WTC11 (cell line): ENCODE measurements at regions not wholly inside any gene's neighbourhood (a gene's known extent, or its start where the extent isn't known, plus 50 kb on each side); places are given as distances from the start of the nearest gene placed in this dataset.

Source experiments
- ATAC-seq: fragments of 200-7000 bp; cut with Tn5 transposase; 2 replicates; pipeline ENCODE4 v1.10.0; 2021; ENCODE audit warnings: mild to moderate bottlenecking, moderate library complexity
- CTCF ChIA-PET: fragments of 300-600 bp; sonication (Branson Sonifier 250); formaldehyde crosslinking; loops from one replicate; lab custom pipeline; 2021; ENCODE audit warnings: antibody characterized with exemption; lab: Charles Lee
- POLR2A ChIA-PET: fragments of 350-600 bp; sonication (Branson Sonifier 250); formaldehyde crosslinking; loops from one replicate; lab custom pipeline; 2021; ENCODE audit warnings: antibody characterized with exemption; lab: Charles Lee
- DNase-seq: peaks from one replicate; pipeline ENCODE4 v3.0.0; 2021; ENCODE audit warnings: low spot score
- H3K27ac Mint-ChIP-seq: 2 replicates; pipeline ENCODE4 v1.8.0; 2021; ENCODE audit warnings: mixed read lengths
- H3K27me3 Mint-ChIP-seq: 2 replicates; pipeline ENCODE4 v1.8.0; 2021; ENCODE audit warnings: low read depth, mild to moderate bottlenecking, moderate library complexity, mixed read lengths
- H3K36me3 Mint-ChIP-seq: 2 replicates; pipeline ENCODE4 v1.8.0; 2021; ENCODE audit warnings: mixed read lengths
- H3K4me1 Mint-ChIP-seq: 2 replicates; pipeline ENCODE4 v1.8.0; 2022; ENCODE audit warnings: mixed read lengths
- H3K4me3 Mint-ChIP-seq: 2 replicates; pipeline ENCODE4 v1.8.0; 2021; ENCODE audit warnings: mild to moderate bottlenecking, moderate library complexity, mixed read lengths
- H3K9me3 Mint-ChIP-seq: 2 replicates; pipeline ENCODE4 v1.8.0; 2021; ENCODE audit warnings: mixed read lengths
- AR ChIP-seq: fragments of 250-450 bp; sonication (Bioruptor Pico); IDR thresholded peaks from 2 replicates; pipeline ENCODE4 v1.9.0; 2021; ENCODE audit warnings: mild to moderate bottlenecking
- ESRRA ChIP-seq: sonication (generic); formaldehyde crosslinking; IDR thresholded peaks from 2 replicates; pipeline ENCODE4 v1.8.1; 2022; ENCODE audit warnings: mild to moderate bottlenecking, missing genetic modification reagents, borderline replicate concordance
- FOXJ3 ChIP-seq: sonication (generic); formaldehyde crosslinking; IDR thresholded peaks from 2 replicates; pipeline ENCODE4 v1.9.0; 2021; ENCODE audit warnings: missing genetic modification reagents, mild to moderate bottlenecking, borderline replicate concordance
- GABPB1 ChIP-seq: sonication (generic); formaldehyde crosslinking; IDR thresholded peaks from 2 replicates; pipeline ENCODE4 v1.8.1; 2023; ENCODE audit warnings: mild to moderate bottlenecking, missing genetic modification reagents
- JAZF1 ChIP-seq: fragments of 250-450 bp; sonication (Bioruptor Pico); IDR thresholded peaks from 2 replicates; pipeline ENCODE4 v1.9.0; 2021; ENCODE audit warnings: moderate library complexity, mild to moderate bottlenecking, inconsistent platforms
- KAT7 ChIP-seq: sonication (generic); formaldehyde crosslinking; IDR thresholded peaks from 2 replicates; pipeline ENCODE4 v1.8.1; 2023; ENCODE audit warnings: missing genetic modification reagents, mild to moderate bottlenecking, borderline replicate concordance
- RELA ChIP-seq: sonication (generic); formaldehyde crosslinking; IDR thresholded peaks from 2 replicates; pipeline ENCODE4 v1.8.1; 2022; ENCODE audit warnings: missing genetic modification reagents, mild to moderate bottlenecking, borderline replicate concordance
- SOX15 ChIP-seq: fragments of 250-450 bp; sonication (Bioruptor Pico); IDR thresholded peaks from 2 replicates; pipeline ENCODE4 v1.9.0; 2021; ENCODE audit warnings: mild to moderate bottlenecking
- TEAD1 ChIP-seq: sonication (generic); formaldehyde crosslinking; IDR thresholded peaks from 2 replicates; pipeline ENCODE4 v1.8.0; 2022; ENCODE audit warnings: mild to moderate bottlenecking, missing genetic modification reagents
- TEAD4 ChIP-seq: sonication (generic); formaldehyde crosslinking; IDR thresholded peaks from 2 replicates; pipeline ENCODE4 v1.8.0; 2022; ENCODE audit warnings: mild to moderate bottlenecking, missing genetic modification reagents
- ZBTB21 ChIP-seq: sonication (generic); formaldehyde crosslinking; IDR thresholded peaks from 2 replicates; pipeline ENCODE4 v1.8.1; 2023; ENCODE audit warnings: mild to moderate bottlenecking, missing genetic modification reagents, borderline replicate concordance
- ZNF138 ChIP-seq: sonication (generic); formaldehyde crosslinking; conservative IDR thresholded peaks from 2 replicates; pipeline ENCODE4 v1.8.1; 2022; ENCODE audit warnings: mild to moderate bottlenecking, moderate library complexity, missing genetic modification reagents
- ZNF232 ChIP-seq: sonication (generic); formaldehyde crosslinking; IDR thresholded peaks from 2 replicates; pipeline ENCODE4 v1.8.0; 2022; ENCODE audit warnings: mild to moderate bottlenecking, missing genetic modification reagents
- ZNF671 ChIP-seq: fragments of 250-450 bp; sonication (Bioruptor Pico); IDR thresholded peaks from 2 replicates; pipeline ENCODE4 v1.8.0; 2021; ENCODE audit warnings: mild to moderate bottlenecking
- TF ChIP-seq, protein P1 (sequence below): sonication (generic); formaldehyde crosslinking; IDR thresholded peaks from 2 replicates; pipeline ENCODE4 v1.8.0; 2022; ENCODE audit warnings: missing genetic modification reagents
- TF ChIP-seq, protein P2 (sequence below): sonication (generic); formaldehyde crosslinking; IDR thresholded peaks from 2 replicates; pipeline ENCODE4 v1.8.1; 2022; ENCODE audit warnings: low read depth, mild to moderate bottlenecking, moderate library complexity, missing genetic modification reagents, borderline replicate concordance
- TF ChIP-seq, protein P3 (sequence below): fragments of 250-450 bp; sonication (Bioruptor Pico); conservative IDR thresholded peaks from 2 replicates; pipeline ENCODE4 v1.9.0; 2021; ENCODE audit warnings: mild to moderate bottlenecking

DNA sequence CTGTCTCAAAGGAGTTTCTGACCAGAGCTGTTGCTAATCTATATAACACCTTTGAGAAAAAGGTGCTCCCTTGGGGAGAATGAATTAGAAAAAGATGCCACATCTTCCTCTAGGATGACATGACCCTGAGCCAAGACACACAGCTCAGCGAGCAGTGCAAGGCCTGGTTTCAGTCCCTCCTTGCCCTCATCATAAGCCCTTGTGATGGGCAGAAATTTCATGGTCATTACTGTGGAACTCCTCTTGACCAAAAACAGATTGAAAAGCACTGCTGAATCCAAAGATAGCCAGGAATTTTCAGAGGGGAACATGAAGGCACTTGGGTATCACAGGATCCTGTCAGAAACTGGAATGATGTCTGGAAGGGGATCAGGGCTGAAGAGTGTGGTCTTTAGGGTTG is 74.1 kb upstream of the IRX6 start (continued):
- TF ChIP-seq, protein P1, sequence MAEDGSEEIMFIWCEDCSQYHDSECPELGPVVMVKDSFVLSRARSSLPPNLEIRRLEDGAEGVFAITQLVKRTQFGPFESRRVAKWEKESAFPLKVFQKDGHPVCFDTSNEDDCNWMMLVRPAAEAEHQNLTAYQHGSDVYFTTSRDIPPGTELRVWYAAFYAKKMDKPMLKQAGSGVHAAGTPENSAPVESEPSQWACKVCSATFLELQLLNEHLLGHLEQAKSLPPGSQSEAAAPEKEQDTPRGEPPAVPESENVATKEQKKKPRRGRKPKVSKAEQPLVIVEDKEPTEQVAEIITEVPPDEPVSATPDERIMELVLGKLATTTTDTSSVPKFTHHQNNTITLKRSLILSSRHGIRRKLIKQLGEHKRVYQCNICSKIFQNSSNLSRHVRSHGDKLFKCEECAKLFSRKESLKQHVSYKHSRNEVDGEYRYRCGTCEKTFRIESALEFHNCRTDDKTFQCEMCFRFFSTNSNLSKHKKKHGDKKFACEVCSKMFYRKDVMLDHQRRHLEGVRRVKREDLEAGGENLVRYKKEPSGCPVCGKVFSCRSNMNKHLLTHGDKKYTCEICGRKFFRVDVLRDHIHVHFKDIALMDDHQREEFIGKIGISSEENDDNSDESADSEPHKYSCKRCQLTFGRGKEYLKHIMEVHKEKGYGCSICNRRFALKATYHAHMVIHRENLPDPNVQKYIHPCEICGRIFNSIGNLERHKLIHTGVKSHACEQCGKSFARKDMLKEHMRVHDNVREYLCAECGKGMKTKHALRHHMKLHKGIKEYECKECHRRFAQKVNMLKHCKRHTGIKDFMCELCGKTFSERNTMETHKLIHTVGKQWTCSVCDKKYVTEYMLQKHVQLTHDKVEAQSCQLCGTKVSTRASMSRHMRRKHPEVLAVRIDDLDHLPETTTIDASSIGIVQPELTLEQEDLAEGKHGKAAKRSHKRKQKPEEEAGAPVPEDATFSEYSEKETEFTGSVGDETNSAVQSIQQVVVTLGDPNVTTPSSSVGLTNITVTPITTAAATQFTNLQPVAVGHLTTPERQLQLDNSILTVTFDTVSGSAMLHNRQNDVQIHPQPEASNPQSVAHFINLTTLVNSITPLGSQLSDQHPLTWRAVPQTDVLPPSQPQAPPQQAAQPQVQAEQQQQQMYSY: no peak
- no peak for TF ChIP-seq SOX15 (CRISPR knock-in tag)
- TF ChIP-seq ZBTB21 (CRISPR knock-in tag): no peak

- ATAC-seq: no peak
- H3K9me3 Mint-ChIP-seq: peaks cover 19% of the 10 kb centered on the region
- peaks cover 14% of the 10 kb centered on the region for H3K4me1 Mint-ChIP-seq
- H3K27ac Mint-ChIP-seq: no peak overlapping the region
- no peak for DNase-seq
- no peaks in the 10 kb centered on the region; the same call in 1 of the 2 replicates for H3K27me3 Mint-ChIP-seq
- ChIA-PET POLR2A (no interaction called here), CTCF (interaction anchor here (0.6 kb wide), 1 partner anchor 1111 kb away, joined by 4 read pairs; no protein-coding TSS in a partner anchor)
- H3K36me3 Mint-ChIP-seq: peaks cover 5% of the 10 kb centered on the region
- TF ChIP-seq ZNF671 (CRISPR knock-in tag) (no peak), RELA (CRISPR knock-in tag) (no peak), FOXJ3 (CRISPR knock-in tag) (no peak), ZNF138 (CRISPR knock-in tag) (no peak), KAT7 (CRISPR knock-in tag) (no peak), TEAD4 (CRISPR knock-in tag) (no peak), JAZF1 (CRISPR knock-in tag) (no peak), ZNF232 (CRISPR knock-in tag) (no peak), AR (no peak), GABPB1 (CRISPR knock-in tag) (no peak), TEAD1 (CRISPR knock-in tag) (no peak), ESRRA (CRISPR knock-in tag) (no peak)
- TF ChIP-seq, protein P2, sequence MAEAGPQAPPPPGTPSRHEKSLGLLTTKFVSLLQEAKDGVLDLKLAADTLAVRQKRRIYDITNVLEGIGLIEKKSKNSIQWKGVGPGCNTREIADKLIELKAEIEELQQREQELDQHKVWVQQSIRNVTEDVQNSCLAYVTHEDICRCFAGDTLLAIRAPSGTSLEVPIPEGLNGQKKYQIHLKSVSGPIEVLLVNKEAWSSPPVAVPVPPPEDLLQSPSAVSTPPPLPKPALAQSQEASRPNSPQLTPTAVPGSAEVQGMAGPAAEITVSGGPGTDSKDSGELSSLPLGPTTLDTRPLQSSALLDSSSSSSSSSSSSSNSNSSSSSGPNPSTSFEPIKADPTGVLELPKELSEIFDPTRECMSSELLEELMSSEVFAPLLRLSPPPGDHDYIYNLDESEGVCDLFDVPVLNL (CRISPR knock-in tag): no peak
- TF ChIP-seq, protein P3, sequence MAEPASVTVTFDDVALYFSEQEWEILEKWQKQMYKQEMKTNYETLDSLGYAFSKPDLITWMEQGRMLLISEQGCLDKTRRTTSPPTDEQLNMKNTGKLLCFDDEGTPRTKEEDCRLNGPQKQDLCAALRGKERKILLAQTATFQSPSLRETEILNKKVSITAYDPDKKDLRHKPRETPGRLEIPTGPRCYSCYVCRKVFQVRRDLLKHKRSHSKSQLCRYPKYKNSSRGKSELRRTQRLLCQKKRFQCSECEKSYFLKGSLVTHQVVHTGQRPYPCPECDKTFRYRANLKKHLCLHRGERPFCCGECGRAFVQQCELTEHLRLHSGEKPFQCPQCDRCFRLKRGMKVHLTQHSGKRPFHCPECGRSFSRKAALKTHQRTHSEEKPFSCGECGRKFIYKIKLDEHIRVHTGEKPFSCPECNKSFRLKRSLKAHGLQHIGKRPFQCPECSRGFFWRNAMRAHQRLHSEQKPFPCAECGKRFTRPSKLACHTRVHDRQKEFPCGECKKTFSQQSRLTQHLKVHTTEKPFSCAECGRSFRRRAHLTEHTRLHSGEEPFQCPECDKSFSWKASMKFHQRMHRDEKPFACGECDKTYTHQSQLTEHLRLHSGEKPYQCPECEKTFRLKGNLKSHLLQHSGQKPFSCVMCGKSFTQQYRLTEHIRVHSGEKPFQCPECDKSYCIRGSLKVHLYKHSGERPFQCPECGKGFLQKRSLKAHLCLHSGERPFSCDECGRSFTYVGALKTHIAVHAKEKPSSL (CRISPR knock-in tag): no peak
- H3K4me3 Mint-ChIP-seq: no peak overlapping the region
Observed at GRCh38 chr16:55250701-55251100, 73.3 kb upstream of the IRX6 start.
